ENCODE measurements at regions not wholly inside any gene's neighbourhood (a gene's known extent, or its start where the extent isn't known, plus 50 kb on each side); places are given as distances from the start of the nearest gene placed in this dataset.

- TF ChIP-seq ZBTB7A (tag by site-specific recombination; IDR thresholded peaks at IDR 0.05; ENCODE audit: low read depth), result no peak
- TF ChIP-seq ZNF221 (tag by site-specific recombination; IDR thresholded peaks at IDR 0.05; ENCODE audit: borderline replicate concordance), result no peak
- no peak for TF ChIP-seq CTCF (tag by site-specific recombination; IDR thresholded peaks at IDR 0.05)
- no peak for TF ChIP-seq SALL2 (tag by site-specific recombination; IDR thresholded peaks at IDR 0.05; ENCODE audit: borderline replicate concordance)
- no peak for TF ChIP-seq RBAK (tag by site-specific recombination; IDR thresholded peaks at IDR 0.05)
- TF ChIP-seq KLF16 (tag by site-specific recombination; IDR thresholded peaks at IDR 0.05), result no peak
- TF ChIP-seq KLF10 (tag by site-specific recombination; IDR thresholded peaks at IDR 0.05), result no peak
- no peak for TF ChIP-seq ZNF280D (tag by site-specific recombination; IDR thresholded peaks at IDR 0.05)
- no peak for TF ChIP-seq MEIS1 (CRISPR knock-in tag; IDR thresholded peaks at IDR 0.05; ENCODE audit: borderline replicate concordance)
These were observed 769.8 kb downstream of the BRD1 start for GRCh38 chr22:49057910-49058309.
